ENCODE measurements at regions not wholly inside any gene's neighbourhood (a gene's known extent, or its start where the extent isn't known, plus 50 kb on each side); places are given as distances from the start of the nearest gene placed in this dataset.

DNA sequence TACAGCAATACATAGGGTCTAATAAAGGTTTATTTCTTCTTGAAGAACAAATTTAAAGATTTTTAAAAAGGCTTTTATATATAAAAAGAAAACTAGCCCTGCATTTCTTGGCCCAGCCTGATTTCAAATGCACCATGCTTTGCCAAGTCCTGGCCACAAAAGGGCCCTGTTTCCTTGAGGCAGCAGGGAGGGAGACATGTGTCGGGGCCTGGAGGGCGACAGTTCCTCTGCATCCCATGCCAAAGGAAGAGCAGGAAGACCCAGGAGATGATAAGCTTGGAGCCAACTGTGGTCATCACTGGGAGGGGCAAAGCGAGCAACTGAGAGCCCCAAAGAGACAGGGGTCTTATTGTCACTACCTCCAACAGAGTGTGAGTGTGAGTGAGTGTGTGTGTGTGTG is 571.5 kb upstream of the PSMD7 start:
- Histone ChIP-seq H3K4me3 (ENCODE audit: control insufficient read depth in 2 of 3, extremely low read depth in 1 of 3, insufficient read depth in 2 of 3, low read depth in 1 of 3, low read length in 3 of 3) (no peak overlapping the region), H3K27me3 (ENCODE audit: control insufficient read depth, extremely low read depth, insufficient read depth, low read length) (no peaks in the 10 kb centered on the region), H3K9me3 (ENCODE audit: control insufficient read depth, low read depth, low read length) (no peaks in the 10 kb centered on the region), H3K9me1 (ENCODE audit: control insufficient read depth, extremely low read depth, insufficient read depth, low read length) (no peaks in the 10 kb centered on the region), H3K79me2 (ENCODE audit: control insufficient read depth, insufficient read depth, low read length) (no peaks in the 10 kb centered on the region), H2AFZ (ENCODE audit: control insufficient read depth, low read length) (no peak overlapping the region), H3K36me3 (ENCODE audit: control insufficient read depth in 2 of 2, extremely low read depth in 1 of 2, insufficient read depth in 2 of 2, low read length in 2 of 2) (no peaks in the 10 kb centered on the region), H3K9ac (ENCODE audit: control insufficient read depth, extremely low read depth, insufficient read depth, low read length) (no peak overlapping the region), H3K4me1 (ENCODE audit: control insufficient read depth, extremely low read depth, insufficient read depth, low read length) (no peaks in the 10 kb centered on the region), H3K4me2 (ENCODE audit: control insufficient read depth, extremely low read depth, insufficient read depth, low read depth, low read length) (no peak overlapping the region), H3K27ac (ENCODE audit: control insufficient read depth, insufficient read depth, low read length) (no peak overlapping the region), H4K20me1 (ENCODE audit: control insufficient read depth, extremely low read depth, insufficient read depth, low read length) (no peaks in the 10 kb centered on the region)
- FAIRE-seq, result no peak
- dilution Hi-C loops (cut with MboI; ENCODE audit: extremely low pct_ligation_motif_present, low sequenced_read_pairs), result no loop called here
- no peak for DNase-seq (ENCODE audit: low read depth, low spot score)
- TF ChIP-seq, protein P1, sequence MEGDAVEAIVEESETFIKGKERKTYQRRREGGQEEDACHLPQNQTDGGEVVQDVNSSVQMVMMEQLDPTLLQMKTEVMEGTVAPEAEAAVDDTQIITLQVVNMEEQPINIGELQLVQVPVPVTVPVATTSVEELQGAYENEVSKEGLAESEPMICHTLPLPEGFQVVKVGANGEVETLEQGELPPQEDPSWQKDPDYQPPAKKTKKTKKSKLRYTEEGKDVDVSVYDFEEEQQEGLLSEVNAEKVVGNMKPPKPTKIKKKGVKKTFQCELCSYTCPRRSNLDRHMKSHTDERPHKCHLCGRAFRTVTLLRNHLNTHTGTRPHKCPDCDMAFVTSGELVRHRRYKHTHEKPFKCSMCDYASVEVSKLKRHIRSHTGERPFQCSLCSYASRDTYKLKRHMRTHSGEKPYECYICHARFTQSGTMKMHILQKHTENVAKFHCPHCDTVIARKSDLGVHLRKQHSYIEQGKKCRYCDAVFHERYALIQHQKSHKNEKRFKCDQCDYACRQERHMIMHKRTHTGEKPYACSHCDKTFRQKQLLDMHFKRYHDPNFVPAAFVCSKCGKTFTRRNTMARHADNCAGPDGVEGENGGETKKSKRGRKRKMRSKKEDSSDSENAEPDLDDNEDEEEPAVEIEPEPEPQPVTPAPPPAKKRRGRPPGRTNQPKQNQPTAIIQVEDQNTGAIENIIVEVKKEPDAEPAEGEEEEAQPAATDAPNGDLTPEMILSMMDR (optimal IDR thresholded peaks at IDR 0.05 in 1 of 3, IDR thresholded peaks at IDR 0.05 in 1 of 3, conservative IDR thresholded peaks at IDR 0.05 in 1 of 3; ENCODE audit: extremely low read depth in 1 of 3, insufficient read depth in 2 of 3, low read length in 3 of 3), result no peak
- TF ChIP-seq EZH2 (IDR thresholded peaks at IDR 0.05; ENCODE audit: low read length), result no peak

DNA sequence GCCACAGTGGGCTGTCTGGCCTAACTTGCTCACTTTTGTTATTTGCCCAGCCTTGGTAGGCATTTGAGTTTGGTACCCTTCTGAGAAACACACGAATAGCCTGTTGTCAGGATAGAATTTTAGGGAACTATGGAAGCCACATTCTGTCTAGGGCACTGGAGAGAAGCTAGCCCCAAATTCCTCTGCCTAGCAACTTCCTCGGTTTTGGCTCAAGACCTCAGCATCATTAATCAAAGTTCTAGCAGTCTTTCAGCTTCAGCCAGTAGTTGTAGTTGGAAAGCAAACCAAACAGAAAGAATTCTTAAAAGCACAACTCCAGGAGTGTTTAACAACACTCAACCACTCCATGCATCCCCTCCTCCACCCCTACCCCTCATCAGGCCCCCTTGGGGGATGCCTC is 572.1 kb upstream of the PSMD7 start:
- FAIRE-seq (no peak), DNase-seq (ENCODE audit: low read depth, low spot score) (no peak)
- Histone ChIP-seq H3K9me1 (ENCODE audit: control insufficient read depth, extremely low read depth, insufficient read depth, low read length) (no peaks in the 10 kb centered on the region), H4K20me1 (ENCODE audit: control insufficient read depth, extremely low read depth, insufficient read depth, low read length) (no peaks in the 10 kb centered on the region), H2AFZ (ENCODE audit: control insufficient read depth, low read length) (no peak overlapping the region), H3K79me2 (ENCODE audit: control insufficient read depth, insufficient read depth, low read length) (no peaks in the 10 kb centered on the region), H3K27ac (ENCODE audit: control insufficient read depth, insufficient read depth, low read length) (no peak overlapping the region), H3K4me3 (ENCODE audit: control insufficient read depth in 2 of 3, extremely low read depth in 1 of 3, insufficient read depth in 2 of 3, low read depth in 1 of 3, low read length in 3 of 3) (no peak overlapping the region), H3K9me3 (ENCODE audit: control insufficient read depth, low read depth, low read length) (no peaks in the 10 kb centered on the region), H3K4me1 (ENCODE audit: control insufficient read depth, extremely low read depth, insufficient read depth, low read length) (no peaks in the 10 kb centered on the region), H3K4me2 (ENCODE audit: control insufficient read depth, extremely low read depth, insufficient read depth, low read depth, low read length) (no peak overlapping the region), H3K9ac (ENCODE audit: control insufficient read depth, extremely low read depth, insufficient read depth, low read length) (no peak overlapping the region), H3K36me3 (ENCODE audit: control insufficient read depth in 2 of 2, extremely low read depth in 1 of 2, insufficient read depth in 2 of 2, low read length in 2 of 2) (no peaks in the 10 kb centered on the region), H3K27me3 (ENCODE audit: control insufficient read depth, extremely low read depth, insufficient read depth, low read length) (no peaks in the 10 kb centered on the region)
- TF ChIP-seq, protein P1 (optimal IDR thresholded peaks at IDR 0.05 in 1 of 3, IDR thresholded peaks at IDR 0.05 in 1 of 3, conservative IDR thresholded peaks at IDR 0.05 in 1 of 3; ENCODE audit: extremely low read depth in 1 of 3, insufficient read depth in 2 of 3, low read length in 3 of 3), result no peak
- no peak for TF ChIP-seq EZH2 (IDR thresholded peaks at IDR 0.05; ENCODE audit: low read length)
- dilution Hi-C loops (cut with MboI; ENCODE audit: extremely low pct_ligation_motif_present, low sequenced_read_pairs), result no loop called here

Data from keratinocyte (primary cell).